GM23248 (cell line): ENCODE measurements at regions not wholly inside any gene's neighbourhood (a gene's known extent, or its start where the extent isn't known, plus 50 kb on each side); places are given as distances from the start of the nearest gene placed in this dataset.
"Not testable (repeated sequence)": the region's sequence is repeated elsewhere in the genome, so short reads cannot be mapped to it uniquely, and the experiment has no call there.

ENCODE experiments used
- DNase-seq: peaks from one replicate; pipeline ENCODE4 v3.0.0-alpha.2; 2015
- H2AFZ ChIP-seq: fragments of 200-600 bp; sonication (generic); 2 replicates; pipeline ENCODE4 v1.6.1; 2016; ENCODE audit warnings: antibody characterized with exemption
- H3F3A ChIP-seq: fragments of 200-600 bp; sonication (generic); 2 replicates; pipeline ENCODE4 v1.6.1; 2016; ENCODE audit warnings: mild to moderate bottlenecking, antibody characterized with exemption, mixed run types; ENCODE audit not compliant: insufficient read depth
- H3K27ac ChIP-seq: fragments of 200-600 bp; sonication (generic); 2 replicates; pipeline ENCODE4 v1.5.1; 2016; ENCODE audit warnings: mild to moderate bottlenecking
- H3K27me3 ChIP-seq: fragments of 200-600 bp; sonication (generic); replicated peaks from 2 replicates; pipeline ENCODE4 v1.6.1; 2016; ENCODE audit warnings: mild to moderate bottlenecking; ENCODE audit not compliant: insufficient read depth
- H3K36me3 ChIP-seq: fragments of 200-600 bp; sonication (generic); 2 replicates; pipeline ENCODE4 v1.6.1; 2016; ENCODE audit warnings: low read depth, mild to moderate bottlenecking
- H3K4me1 ChIP-seq: fragments of 200-600 bp; sonication (generic); 2 replicates; pipeline ENCODE4 v1.6.1; 2016; ENCODE audit warnings: mild to moderate bottlenecking; ENCODE audit not compliant: insufficient read depth
- H3K4me2 ChIP-seq: fragments of 200-600 bp; sonication (generic); one replicate; pipeline ENCODE4 v1.6.1; 2016; ENCODE audit warnings: mild to moderate bottlenecking; ENCODE audit not compliant: unreplicated experiment
- H3K4me3 ChIP-seq: fragments of 200-600 bp; sonication (generic); 2 replicates; pipeline ENCODE4 v1.5.1; 2016; ENCODE audit warnings: mild to moderate bottlenecking
- H3K79me2 ChIP-seq: fragments of 200-600 bp; sonication (generic); 2 replicates; pipeline ENCODE4 v1.6.1; 2016; ENCODE audit warnings: mild to moderate bottlenecking; ENCODE audit not compliant: insufficient read depth
- H3K9ac ChIP-seq: fragments of 200-600 bp; sonication (generic); 2 replicates; pipeline ENCODE4 v1.6.1; 2016; ENCODE audit warnings: mild to moderate bottlenecking
- H3K9me2 ChIP-seq: fragments of 200-600 bp; sonication (generic); 2 replicates; pipeline ENCODE4 v1.6.1; 2016; ENCODE audit warnings: mixed run types, mild to moderate bottlenecking, moderate library complexity; ENCODE audit not compliant: insufficient read depth
- H3K9me3 ChIP-seq: fragments of 200-600 bp; sonication (generic); one replicate; pipeline ENCODE4 v1.6.1; 2017; ENCODE audit warnings: low read depth
- H4K20me1 ChIP-seq: fragments of 200-600 bp; sonication (generic); 2 replicates; pipeline ENCODE4 v1.6.0; 2016; ENCODE audit not compliant: insufficient read depth
- EZH2 ChIP-seq: fragments of 200-600 bp; sonication (generic); IDR thresholded peaks from 2 replicates; pipeline ENCODE4 v1.6.1; 2018; ENCODE audit warnings: antibody characterized with exemption, mild to moderate bottlenecking; ENCODE audit not compliant: insufficient read depth, poor library complexity, severe bottlenecking
- EZH2phosphoT487 ChIP-seq: fragments of 200-600 bp; sonication (generic); IDR thresholded peaks from 2 replicates; pipeline ENCODE4 v1.6.1; 2018; ENCODE audit warnings: antibody characterized with exemption, moderate library complexity, mild to moderate bottlenecking, low read depth; ENCODE audit not compliant: insufficient read depth
- WGBS, 2 experiments: methylation state at CpG; one replicate each; pipeline ENCODE4 v1.1.6; 2015 to 2017; ENCODE audit warnings: low lambda C conversion rate in 2 of 2, low coverage in 1 of 2; ENCODE audit errors: missing lambda C conversion rate in 2 of 2; 5-methylcytosine and 5-hydroxymethylcytosine counted together
- in situ Hi-C: fragments of 300-500 bp; cut with MboI; formaldehyde crosslinking; loops from 2 replicates; pipeline ENCODE4 v1.15.0; 2020

DNA sequence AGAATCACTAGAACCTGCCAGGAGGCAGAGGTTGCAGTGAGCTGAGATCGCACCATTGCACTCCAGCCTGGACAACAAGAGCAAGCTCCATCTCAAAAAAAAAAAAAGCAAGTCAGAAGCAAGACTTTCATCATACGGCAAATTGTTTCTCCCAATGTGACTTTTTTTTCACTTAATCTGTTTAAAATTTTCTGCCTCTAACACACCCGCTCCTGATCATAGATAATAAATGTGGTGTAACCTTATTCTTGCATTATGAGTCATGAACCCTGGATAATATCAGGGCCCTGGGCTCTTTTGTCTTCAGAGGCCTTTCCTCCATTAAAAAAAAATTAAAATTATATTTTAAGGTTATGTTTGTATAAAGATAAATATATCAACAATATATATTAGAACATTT, 111.4 kb upstream of the JCAD start:
- Histone ChIP-seq H3K9me2 (no peaks in the 10 kb centered on the region), H2AFZ (0 out of 2 replicates have a peak overlapping the region, but pooled peaks have one; percentile 36), H3F3A (peaks cover 24% of the 10 kb centered on the region), H3K4me1 (peaks cover 37% of the 10 kb centered on the region), H3K9ac (no peak overlapping the region), H3K79me2 (no peaks in the 10 kb centered on the region), H3K4me3 (no peak overlapping the region), H3K4me2 (peak overlapping the region; percentile 15), H3K27me3 (no peaks in the 10 kb centered on the region), H4K20me1 (no peaks in the 10 kb centered on the region), H3K27ac (peak overlapping the region; percentile 21), H3K9me3 (no peaks in the 10 kb centered on the region), H3K36me3 (no peaks in the 10 kb centered on the region)
- in situ Hi-C loops = no loop called here
- TF ChIP-seq EZH2phosphoT487 = no peak
- no peak for TF ChIP-seq EZH2
- WGBS, 2 experiments = 22 to 23% methylated on average over 3 of the region's 3 CpGs
- DNase-seq = peak; percentile 77

DNA sequence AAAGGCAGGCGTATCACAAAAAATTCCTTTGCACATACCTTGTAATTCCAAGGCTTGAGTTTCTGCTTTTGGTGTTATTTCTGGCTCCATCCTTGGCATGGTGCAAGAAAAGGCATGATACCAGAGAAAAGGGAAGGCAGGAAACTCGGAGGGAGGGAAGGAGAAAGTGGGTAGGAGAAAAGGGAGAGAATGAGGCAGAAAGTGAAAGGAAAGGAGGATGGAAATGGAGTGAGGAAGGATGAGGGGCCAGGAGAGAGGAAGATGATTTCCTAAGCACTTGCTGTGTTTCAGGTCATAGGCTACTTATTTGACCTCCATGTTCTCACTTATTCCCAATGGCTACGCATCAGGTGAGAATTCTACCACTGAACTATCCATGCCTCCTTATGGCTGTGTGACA, 110.8 kb upstream of the JCAD start:
- H3K9me3 ChIP-seq = no peaks in the 10 kb centered on the region
- H3K9ac ChIP-seq = no peak overlapping the region
- no peaks in the 10 kb centered on the region for H3K27me3 ChIP-seq
- H3K4me1 ChIP-seq = peaks cover 32% of the 10 kb centered on the region
- H2AFZ ChIP-seq = no peak overlapping the region
- in situ Hi-C loops = no loop called here
- no peaks in the 10 kb centered on the region for H4K20me1 ChIP-seq
- no peaks in the 10 kb centered on the region for H3K36me3 ChIP-seq
- TF ChIP-seq EZH2 (no peak), EZH2phosphoT487 (no peak)
- H3K4me2 ChIP-seq = peak overlapping the region; percentile 5
- no peaks in the 10 kb centered on the region for H3K9me2 ChIP-seq
- H3K4me3 ChIP-seq = no peak overlapping the region
- H3F3A ChIP-seq = peaks cover 18% of the 10 kb centered on the region
- no peaks in the 10 kb centered on the region for H3K79me2 ChIP-seq
- WGBS, 2 experiments = 94 to 96% methylated on average over 3 of the region's 3 CpGs
- H3K27ac ChIP-seq = no peak overlapping the region
- DNase-seq = no peak

DNA sequence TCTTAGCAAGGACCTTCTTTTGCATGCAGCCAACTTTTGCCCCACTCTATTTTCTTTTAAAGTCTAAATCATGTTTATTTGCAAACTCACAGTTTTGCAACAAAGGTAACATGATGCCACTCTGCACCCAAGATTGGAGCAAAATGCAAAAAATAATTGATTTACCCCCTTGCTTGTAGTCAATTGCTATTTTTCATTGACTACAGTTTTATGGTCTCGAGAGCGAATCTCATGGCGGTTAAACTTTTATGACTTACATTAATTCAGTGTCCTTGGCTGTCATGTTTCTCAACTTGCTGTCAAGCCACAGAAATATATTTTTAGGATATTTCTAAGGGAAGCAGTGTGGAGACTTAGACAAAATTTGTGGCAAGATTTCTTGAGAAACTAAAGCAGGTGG, 110.0 kb upstream of the JCAD start:
- no peak for DNase-seq
- no peaks in the 10 kb centered on the region for H3K9me2 ChIP-seq
- H3K79me2 ChIP-seq = no peaks in the 10 kb centered on the region
- in situ Hi-C loops = no loop called here
- H3K4me3 ChIP-seq = no peak overlapping the region
- no peaks in the 10 kb centered on the region for H3K36me3 ChIP-seq
- H4K20me1 ChIP-seq = no peaks in the 10 kb centered on the region
- no peak overlapping the region for H3K4me2 ChIP-seq
- H3K4me1 ChIP-seq = peaks cover 32% of the 10 kb centered on the region
- H3K9me3 ChIP-seq = no peaks in the 10 kb centered on the region
- H3K27ac ChIP-seq = no peak overlapping the region
- H3K27me3 ChIP-seq = no peaks in the 10 kb centered on the region
- TF ChIP-seq EZH2 = no peak
- no peak for TF ChIP-seq EZH2phosphoT487
- H3F3A ChIP-seq = peaks cover 17% of the 10 kb centered on the region
- no peak overlapping the region for H2AFZ ChIP-seq
- no peak overlapping the region for H3K9ac ChIP-seq
- 53 to 69% methylated on average over 3 of the region's 3 CpGs for WGBS, 2 experiments

DNA sequence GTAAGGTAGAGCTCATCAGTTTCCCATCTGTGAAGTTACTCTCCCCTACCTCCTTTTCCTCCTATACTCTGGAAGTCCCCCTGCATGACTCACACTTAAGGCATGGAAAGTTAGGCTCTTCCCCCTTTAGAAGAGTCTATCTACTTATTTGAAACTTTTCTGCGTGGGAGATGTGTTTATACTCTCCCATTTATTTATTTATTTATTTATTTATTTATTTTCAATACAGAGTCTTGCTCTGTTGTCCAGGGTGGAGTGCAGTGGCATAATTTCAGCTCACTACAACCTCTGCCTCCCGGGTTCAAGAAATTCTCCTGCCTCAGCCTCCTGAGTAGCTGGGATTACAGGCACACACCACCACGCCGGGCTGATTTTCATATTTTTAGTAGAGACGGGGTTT, 107.5 kb upstream of the JCAD start:
- no peaks in the 10 kb centered on the region for H4K20me1 ChIP-seq
- no peaks in the 10 kb centered on the region for H3K27me3 ChIP-seq
- in situ Hi-C loops = no loop called here
- no peaks in the 10 kb centered on the region for H3K9me3 ChIP-seq
- H3K27ac ChIP-seq = no peak overlapping the region
- TF ChIP-seq EZH2phosphoT487 (no peak), EZH2 (no peak)
- peaks cover 5% of the 10 kb centered on the region for H3F3A ChIP-seq
- WGBS, 2 experiments = 77 to 82% methylated on average over 5 of the region's 5 CpGs
- H3K4me1 ChIP-seq = peaks cover 17% of the 10 kb centered on the region
- H3K4me3 ChIP-seq = no peak overlapping the region
- H2AFZ ChIP-seq = no peak overlapping the region
- no peaks in the 10 kb centered on the region for H3K36me3 ChIP-seq
- no peak overlapping the region for H3K4me2 ChIP-seq
- H3K9me2 ChIP-seq = no peaks in the 10 kb centered on the region
- no peak overlapping the region for H3K9ac ChIP-seq
- no peaks in the 10 kb centered on the region for H3K79me2 ChIP-seq
- DNase-seq = no peak

DNA sequence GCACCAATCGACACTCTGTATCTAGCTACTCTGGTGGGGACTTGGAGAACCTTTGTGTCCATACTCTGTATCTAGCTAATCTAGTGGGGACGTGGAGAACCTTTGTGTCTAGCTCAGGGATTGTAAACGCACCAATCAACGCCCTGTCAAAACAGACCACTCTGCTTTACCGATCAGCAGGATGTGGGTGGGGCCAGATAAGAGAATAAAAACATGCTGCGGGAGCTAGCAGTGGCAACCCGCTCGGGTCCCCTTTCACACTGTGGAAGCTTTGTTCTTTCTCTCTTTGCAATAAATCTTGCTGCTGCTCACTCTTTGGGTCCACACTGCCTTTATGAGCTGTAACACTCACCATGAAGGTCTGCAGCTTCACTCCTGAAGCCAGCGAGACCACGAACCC, 104.0 kb upstream of the JCAD start:
- H3K36me3 ChIP-seq, H3K27me3 ChIP-seq, H3K9me2 ChIP-seq, DNase-seq, in situ Hi-C loops, H3F3A ChIP-seq, H4K20me1 ChIP-seq, H2AFZ ChIP-seq, H3K9me3 ChIP-seq, H3K4me3 ChIP-seq, H3K79me2 ChIP-seq, H3K4me1 ChIP-seq, H3K27ac ChIP-seq, H3K4me2 ChIP-seq, H3K9ac ChIP-seq: not testable (repeated sequence)
- WGBS, 2 experiments = 72 to 75% methylated on average over 9 to 10 of the region's 10 CpGs

DNA sequence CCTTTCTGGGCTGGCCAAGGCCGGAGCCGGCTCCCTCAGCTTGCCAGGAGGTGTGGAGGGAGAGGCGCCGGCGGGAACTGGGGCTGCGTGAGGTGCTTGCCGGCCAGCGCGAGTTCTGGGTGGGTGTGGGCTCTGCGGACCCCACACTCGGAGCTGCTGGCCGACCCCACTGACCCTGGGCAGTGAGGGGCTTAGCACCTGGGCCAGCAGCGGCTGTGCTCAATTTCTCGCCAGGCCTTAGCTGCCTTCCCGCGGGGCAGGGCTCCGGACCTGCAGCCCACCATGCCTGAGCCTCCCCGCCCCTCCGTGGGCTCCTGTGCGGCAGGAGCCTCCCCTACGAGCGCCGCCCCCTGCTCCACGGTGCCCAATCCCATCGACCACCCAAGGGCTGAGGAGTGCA, 103.4 kb upstream of the JCAD start:
- in situ Hi-C loops = not testable (repeated sequence)
- WGBS, 2 experiments = 89 to 95% methylated on average over 24 to 25 of the region's 25 CpGs

More for the DNA sequence above, 103.4 kb upstream of the JCAD start:
- not testable (repeated sequence) for H3K4me3 ChIP-seq, H3K4me1 ChIP-seq, H3K36me3 ChIP-seq, H3K79me2 ChIP-seq, H3K9me3 ChIP-seq, DNase-seq, H3K27ac ChIP-seq, H3K27me3 ChIP-seq, H3K9ac ChIP-seq, H4K20me1 ChIP-seq, H3K9me2 ChIP-seq, H3F3A ChIP-seq, H3K4me2 ChIP-seq, H2AFZ ChIP-seq
